ENCODE measurements at regions not wholly inside any gene's neighbourhood (a gene's known extent, or its start where the extent isn't known, plus 50 kb on each side); places are given as distances from the start of the nearest gene placed in this dataset.
A peak's percentile ranks its signal among the peaks of the same experiment; 100 is the strongest.

GRCh38 chr12:11540615-11541310 lies 108.7 kb upstream of the ETV6 start:
- no peak for TF ChIP-seq TAF1 (IDR thresholded peaks at IDR 0.05; ENCODE audit: low read depth)
- TF ChIP-seq CREB1 (IDR thresholded peaks at IDR 0.05; ENCODE audit: low read depth) = no peak
- TF ChIP-seq EP300 (IDR thresholded peaks at IDR 0.05; ENCODE audit: borderline replicate concordance) = no peak
- no peak for TF ChIP-seq CEBPB (IDR thresholded peaks at IDR 0.05)
- no peak for TF ChIP-seq EGR1 (IDR thresholded peaks at IDR 0.05)
- TF ChIP-seq YY1 (IDR thresholded peaks at IDR 0.05; ENCODE audit: low read depth) = no peak
- no peak for TF ChIP-seq TCF12 (IDR thresholded peaks at IDR 0.05; ENCODE audit: low read depth)
- no peak for TF ChIP-seq TEAD4 (IDR thresholded peaks at IDR 0.05)
- TF ChIP-seq ZBTB7A (IDR thresholded peaks at IDR 0.05; ENCODE audit: low read depth) = no peak
- TF ChIP-seq USF1 (IDR thresholded peaks at IDR 0.05) = no peak
- TF ChIP-seq RAD21 (IDR thresholded peaks at IDR 0.05; ENCODE audit: low read depth) = no peak
- TF ChIP-seq NFIC (IDR thresholded peaks at IDR 0.05) = no peak
- TF ChIP-seq REST (IDR thresholded peaks at IDR 0.05; ENCODE audit: low read depth) = no peak
- TF ChIP-seq MAX (IDR thresholded peaks at IDR 0.05) = no peak
- no peak for TF ChIP-seq FOXM1 (IDR thresholded peaks at IDR 0.05; ENCODE audit: borderline replicate concordance, low read depth)

- TF ChIP-seq RAD21 (IDR thresholded peaks at IDR 0.05; ENCODE audit: low read depth) (no peak), REST (IDR thresholded peaks at IDR 0.05; ENCODE audit: low read depth) (peak; percentile 59), NFIC (IDR thresholded peaks at IDR 0.05) (no peak), USF1 (IDR thresholded peaks at IDR 0.05) (no peak), EGR1 (IDR thresholded peaks at IDR 0.05) (no peak), TCF12 (IDR thresholded peaks at IDR 0.05; ENCODE audit: low read depth) (no peak)
Measured at GRCh38 chr12:11542599-11542998, 106.9 kb upstream of the ETV6 start.

- TF ChIP-seq USF1 (IDR thresholded peaks at IDR 0.05) (no peak), FOXM1 (IDR thresholded peaks at IDR 0.05; ENCODE audit: borderline replicate concordance, low read depth) (no peak), MAX (IDR thresholded peaks at IDR 0.05) (no peak), RAD21 (IDR thresholded peaks at IDR 0.05; ENCODE audit: low read depth) (no peak), CREB1 (IDR thresholded peaks at IDR 0.05; ENCODE audit: low read depth) (no peak), TEAD4 (IDR thresholded peaks at IDR 0.05) (no peak), ZBTB7A (IDR thresholded peaks at IDR 0.05; ENCODE audit: low read depth) (no peak), EP300 (IDR thresholded peaks at IDR 0.05; ENCODE audit: borderline replicate concordance) (no peak), REST (IDR thresholded peaks at IDR 0.05; ENCODE audit: low read depth) (no peak), TCF12 (IDR thresholded peaks at IDR 0.05; ENCODE audit: low read depth) (no peak)
Measured at GRCh38 chr12:11543457-11544158, 105.9 kb upstream of the ETV6 start.

All from Ishikawa (cell line).